WI38 (cell line): ENCODE measurements at regions not wholly inside any gene's neighbourhood (a gene's known extent, or its start where the extent isn't known, plus 50 kb on each side); places are given as distances from the start of the nearest gene placed in this dataset.

Source experiments
- H3K4me3 ChIP-seq: 2 replicates; pipeline ENCODE4 v1.5.1; 2011; ENCODE audit warnings: low read depth, mild to moderate bottlenecking, control low read depth, low read length
- CTCF ChIP-seq: IDR thresholded peaks from 2 replicates; pipeline ENCODE4 v1.5.1; 2012; ENCODE audit warnings: low read depth, mild to moderate bottlenecking, control low read depth, low read length

- no peak overlapping the region for H3K4me3 ChIP-seq
- TF ChIP-seq CTCF = no peak
Observed at GRCh38 chr16:72569677-72570076, 397.7 kb upstream of the PMFBP1 start.

GRCh38 chr16:72568502-72568901, 396.5 kb upstream of the PMFBP1 start:
- TF ChIP-seq CTCF = no peak
- no peak overlapping the region for H3K4me3 ChIP-seq

- H3K4me3 ChIP-seq = no peak overlapping the region
- TF ChIP-seq CTCF = no peak
Observed at GRCh38 chr16:72566174-72566573, 394.2 kb upstream of the PMFBP1 start.

GRCh38 chr16:72565106-72565505, 393.2 kb upstream of the PMFBP1 start:
- no peak overlapping the region for H3K4me3 ChIP-seq
- TF ChIP-seq CTCF = no peak

- H3K4me3 ChIP-seq = no peak overlapping the region
- TF ChIP-seq CTCF = no peak
Observed at GRCh38 chr16:72560617-72561016, 388.7 kb upstream of the PMFBP1 start.

GRCh38 chr16:72558501-72558900, 386.5 kb upstream of the PMFBP1 start:
- no peak for TF ChIP-seq CTCF
- no peak overlapping the region for H3K4me3 ChIP-seq

GRCh38 chr16:72554935-72555334, 383.0 kb upstream of the PMFBP1 start:
- TF ChIP-seq CTCF = no peak
- no peak overlapping the region for H3K4me3 ChIP-seq
